NB4 (cell line): ENCODE measurements at regions not wholly inside any gene's neighbourhood (a gene's known extent, or its start where the extent isn't known, plus 50 kb on each side); places are given as distances from the start of the nearest gene placed in this dataset.

Experiments used
- MYC ChIP-seq: IDR thresholded peaks from 2 replicates; pipeline ENCODE4 v1.6.1; 2011; ENCODE audit warnings: low read depth, low read length
- POLR2A ChIP-seq: IDR thresholded peaks from 2 replicates; pipeline ENCODE4 v1.6.1; 2011; ENCODE audit warnings: mild to moderate bottlenecking; ENCODE audit not compliant: insufficient read length; ENCODE audit errors: extremely low read depth
- TF ChIP-seq, protein P1 (sequence below): IDR thresholded peaks from one replicate; pipeline ENCODE4 v1.5.1; 2012; ENCODE audit warnings: low read depth, low read length
- TF ChIP-seq, protein P2 (sequence below): IDR thresholded peaks from 2 replicates; pipeline ENCODE4 v1.6.1; 2011; ENCODE audit warnings: low read depth, low read length

DNA sequence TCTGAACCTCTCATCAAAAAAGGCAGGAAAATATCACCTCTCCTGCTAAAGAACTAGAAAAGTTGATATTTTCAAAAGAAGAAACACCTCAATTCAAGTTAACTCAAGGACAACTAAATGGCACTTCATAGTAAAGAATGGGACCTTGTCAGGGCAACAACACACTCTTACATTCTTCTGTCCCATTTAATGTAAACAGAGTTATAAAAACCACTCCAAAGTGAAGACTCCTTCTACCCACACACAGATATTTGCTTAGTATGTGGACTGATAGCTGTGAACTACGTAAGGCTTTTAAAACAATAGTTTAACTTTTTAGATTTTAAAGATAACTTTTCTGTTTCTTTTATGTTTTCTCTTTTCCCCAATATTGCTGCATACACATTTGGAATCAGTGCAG is 118.3 kb downstream of the ZNF37A start:
- TF ChIP-seq, protein P1, sequence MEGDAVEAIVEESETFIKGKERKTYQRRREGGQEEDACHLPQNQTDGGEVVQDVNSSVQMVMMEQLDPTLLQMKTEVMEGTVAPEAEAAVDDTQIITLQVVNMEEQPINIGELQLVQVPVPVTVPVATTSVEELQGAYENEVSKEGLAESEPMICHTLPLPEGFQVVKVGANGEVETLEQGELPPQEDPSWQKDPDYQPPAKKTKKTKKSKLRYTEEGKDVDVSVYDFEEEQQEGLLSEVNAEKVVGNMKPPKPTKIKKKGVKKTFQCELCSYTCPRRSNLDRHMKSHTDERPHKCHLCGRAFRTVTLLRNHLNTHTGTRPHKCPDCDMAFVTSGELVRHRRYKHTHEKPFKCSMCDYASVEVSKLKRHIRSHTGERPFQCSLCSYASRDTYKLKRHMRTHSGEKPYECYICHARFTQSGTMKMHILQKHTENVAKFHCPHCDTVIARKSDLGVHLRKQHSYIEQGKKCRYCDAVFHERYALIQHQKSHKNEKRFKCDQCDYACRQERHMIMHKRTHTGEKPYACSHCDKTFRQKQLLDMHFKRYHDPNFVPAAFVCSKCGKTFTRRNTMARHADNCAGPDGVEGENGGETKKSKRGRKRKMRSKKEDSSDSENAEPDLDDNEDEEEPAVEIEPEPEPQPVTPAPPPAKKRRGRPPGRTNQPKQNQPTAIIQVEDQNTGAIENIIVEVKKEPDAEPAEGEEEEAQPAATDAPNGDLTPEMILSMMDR: no peak
- TF ChIP-seq POLR2A (no peak), MYC (no peak)
- TF ChIP-seq, protein P2, sequence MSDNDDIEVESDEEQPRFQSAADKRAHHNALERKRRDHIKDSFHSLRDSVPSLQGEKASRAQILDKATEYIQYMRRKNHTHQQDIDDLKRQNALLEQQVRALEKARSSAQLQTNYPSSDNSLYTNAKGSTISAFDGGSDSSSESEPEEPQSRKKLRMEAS: no peak
